Adrenal gland (tissue), 9 donors: ENCODE measurements at regions not wholly inside any gene's neighbourhood (a gene's known extent, or its start where the extent isn't known, plus 50 kb on each side); places are given as distances from the start of the nearest gene placed in this dataset.
A peak's percentile ranks its signal among the peaks of the same experiment; 100 is the strongest.

Experiments
- DNase-seq, 7 donors: peaks; one replicate each; pipeline ENCODE4 v3.0.0-alpha.2; 2019 to 2020
- H3K27ac ChIP-seq, 5 donors: fragments of 200-600 bp; sonication (generic) in 4 of 5; 1 replicate in 3 of 5; 2 replicates in 2 of 5; pipeline versions ENCODE4 v1.5.1 to v1.8.0; 2016 to 2020; ENCODE audit warnings: mild to moderate bottlenecking in 1 of 5
- H3K27me3 ChIP-seq: fragments of 200-600 bp; 2 replicates; pipeline ENCODE4 v1.8.0; 2021
- H3K36me3 ChIP-seq, 2 donors: fragments of 200-600 bp; replicated peaks in 1 of 2; 1 replicate in 1 of 2; 2 replicates in 1 of 2; pipeline versions ENCODE4 v1.5.1 to v1.8.0; 2018 to 2022
- H3K4me1 ChIP-seq, 2 donors: fragments of 200-600 bp; replicated peaks in 1 of 2; 1 replicate in 1 of 2; 2 replicates in 1 of 2; pipeline versions ENCODE4 v1.5.1 to v1.8.0; 2018 to 2021
- H3K4me3 ChIP-seq, 4 donors: fragments of 200-600 bp; sonication (generic) in 3 of 4; one replicate each; pipeline ENCODE4 v1.5.1; 2016 to 2018
- H3K9me3 ChIP-seq, 3 donors: fragments of 200-600 bp; sonication (generic) in 1 of 3; replicated peaks in 1 of 3; 1 replicate in 2 of 3; 2 replicates in 1 of 3; pipeline versions ENCODE4 v1.5.1 to v1.8.0; 2016 to 2021
- CTCF ChIP-seq, 6 experiments: fragments of 450-650 bp in 4 of 6; fragments of 200-600 bp in 2 of 6; sonication (generic) in 1 of 6; IDR thresholded peaks; 1 replicate in 5 of 6; 2 replicates in 1 of 6; pipeline versions ENCODE4 v1.5.1 to v1.8.0; 2016 to 2021; ENCODE audit warnings: antibody characterized with exemption in 6 of 6, mild to moderate bottlenecking in 2 of 6, moderate library complexity in 1 of 6
- POLR2A ChIP-seq, 2 donors: fragments of 450-650 bp; IDR thresholded peaks; one replicate each; pipeline ENCODE4 v1.6.1; 2017; ENCODE audit warnings: antibody characterized with exemption in 2 of 2, mild to moderate bottlenecking in 2 of 2, moderate library complexity in 1 of 2
- WGBS, 4 donors: extraction: QIAGEN DNeasy Blood & Tissue Kit in 2 of 4; methylation state at CpG; one replicate each; pipeline versions ENCODE4 v1.1.5 to v1.1.7; 2013 to 2017; 5-methylcytosine and 5-hydroxymethylcytosine counted together
- intact Hi-C, 2 donors: fragments of 100-400 bp; cut with DNase I; formaldehyde crosslinking; loops; one replicate each; pipeline versions ENCODE4 v1.14.1 to v1.15.0; 2022 to 2023
- donor health status: healthy with polysubstance abuse.
- donor health status: Bipolar disorder and iron deficiency.
- donor health status: DM: yes; HTN: yes; CAD: no.
- donor health status: DM: no; HTN: no; CAD: no.
- donor health status: DM: no; HTN: no; CAD: no.

DNA sequence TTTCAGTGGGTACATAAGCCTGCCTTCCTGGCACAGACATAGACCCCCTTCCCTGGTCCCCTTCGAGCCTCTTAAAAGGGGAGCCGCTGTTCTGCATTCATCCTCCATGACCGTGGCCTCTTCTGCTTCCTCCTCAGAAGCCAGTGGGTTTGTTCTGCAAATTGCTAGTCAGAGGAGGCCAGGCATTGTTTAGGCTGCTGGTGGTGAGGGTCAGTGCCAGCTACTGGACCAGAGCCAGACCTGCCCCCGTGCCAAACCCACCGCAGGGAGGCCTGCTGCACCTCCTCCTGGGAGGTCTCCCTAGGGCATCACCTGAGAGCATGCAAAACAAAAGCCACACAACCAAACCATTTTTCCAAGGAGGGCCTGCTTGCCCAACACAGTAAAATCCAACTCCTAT lies 178.4 kb downstream of the MIS18A start:
- Histone ChIP-seq H3K27ac (no peak overlapping the region), H3K4me1 (no peaks in the 10 kb centered on the region), H3K4me3 (no peak overlapping the region), H3K9me3 (no peaks in the 10 kb centered on the region), H3K36me3 (no peaks in the 10 kb centered on the region), H3K27me3 (no peaks in the 10 kb centered on the region)
- intact Hi-C loops: no loop called here
- 80 to 87% (median 83%) methylated on average over 5 of the region's 5 CpGs for WGBS, 4 donors
- TF ChIP-seq POLR2A (IDR thresholded peaks at IDR 0.05): no peak
- no peak for TF ChIP-seq CTCF (IDR thresholded peaks at IDR 0.05)
- no peak for DNase-seq

- Histone ChIP-seq H3K27me3 (no peaks in the 10 kb centered on the region), H3K9me3 (no peaks in the 10 kb centered on the region), H3K27ac (no peak overlapping the region), H3K4me3 (no peak overlapping the region), H3K4me1 (no peaks in the 10 kb centered on the region), H3K36me3 (no peaks in the 10 kb centered on the region)
- DNase-seq: no peak
- TF ChIP-seq CTCF (IDR thresholded peaks at IDR 0.05) (no peak), POLR2A (IDR thresholded peaks at IDR 0.05) (no peak)
- intact Hi-C loops: loop anchor here in 1 of 2 donors (10.0 kb wide), 1 partner anchor 155 kb away; no protein-coding TSS in a partner anchor
- WGBS, 4 donors: 81 to 87% (median 86%) methylated on average over 5 of the region's 5 CpGs
Measured at GRCh38 chr21:32099812-32100416, 178.9 kb downstream of the MIS18A start.

DNA sequence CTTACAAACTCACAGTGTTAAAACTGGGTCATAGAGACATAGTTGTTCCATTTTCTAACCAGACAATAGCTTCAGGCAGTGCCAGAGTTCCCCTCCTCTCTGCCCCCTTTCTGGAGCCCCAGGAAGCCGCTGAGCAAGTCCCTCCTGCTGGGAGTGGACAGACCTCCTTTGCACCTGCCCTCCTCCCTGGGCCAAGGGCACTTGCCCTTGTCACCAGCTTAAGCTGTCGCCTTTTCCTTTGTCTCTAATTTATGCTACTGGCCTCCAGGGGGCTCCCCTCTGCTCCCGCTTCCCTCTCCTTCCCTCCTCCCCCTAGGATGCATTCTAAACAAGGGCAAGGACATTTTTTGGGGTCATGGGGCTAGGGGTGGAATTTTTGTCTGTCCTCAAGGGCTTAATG lies 182.4 kb downstream of the MIS18A start:
- H3K4me3 ChIP-seq: no peak overlapping the region
- peak in 3 of 6 experiments; percentile 11 to 31 (median 25) for TF ChIP-seq CTCF (IDR thresholded peaks at IDR 0.05)
- TF ChIP-seq POLR2A (IDR thresholded peaks at IDR 0.05): no peak
- no peak overlapping the region for H3K27ac ChIP-seq
- H3K27me3 ChIP-seq: no peaks in the 10 kb centered on the region
- intact Hi-C loops: loop anchor here in 1 of 2 donors (10.0 kb wide), 1 partner anchor 158 kb away; no protein-coding TSS in a partner anchor
- no peaks in the 10 kb centered on the region for H3K36me3 ChIP-seq
- H3K4me1 ChIP-seq: no peaks in the 10 kb centered on the region
- peak in 3 of 7 donors; percentile 17 to 27 (median 26) for DNase-seq
- H3K9me3 ChIP-seq: no peaks in the 10 kb centered on the region
- WGBS, 4 donors: 21 to 29% (median 28%) methylated on average over 3 of the region's 3 CpGs

- DNase-seq: no peak
- no peak overlapping the region for H3K4me3 ChIP-seq
- peak overlapping the region in 1 of 5 donors; percentile 16 for H3K27ac ChIP-seq
- TF ChIP-seq POLR2A (IDR thresholded peaks at IDR 0.05) (no peak), CTCF (IDR thresholded peaks at IDR 0.05) (no peak)
- 56 to 63% (median 59%) methylated on average over 2 of the region's 2 CpGs for WGBS, 4 donors
- H3K36me3 ChIP-seq: no peaks in the 10 kb centered on the region
- H3K9me3 ChIP-seq: no peaks in the 10 kb centered on the region
- no peaks in the 10 kb centered on the region for H3K4me1 ChIP-seq
- intact Hi-C loops: loop anchor here in 1 of 2 donors (10.0 kb wide), 1 partner anchor 160 kb away; no protein-coding TSS in a partner anchor
- no peaks in the 10 kb centered on the region for H3K27me3 ChIP-seq
Measured at GRCh38 chr21:32094804-32095203, 184.0 kb downstream of the MIS18A start.
